Choroid plexus epithelial cell (primary cell): ENCODE measurements at regions not wholly inside any gene's neighbourhood (a gene's known extent, or its start where the extent isn't known, plus 50 kb on each side); places are given as distances from the start of the nearest gene placed in this dataset.
"Not testable (repeated sequence)": the region's sequence is repeated elsewhere in the genome, so short reads cannot be mapped to it uniquely, and the experiment has no call there.

Experiments
- DNase-seq: peaks from one replicate; pipeline ENCODE4 v3.0.0-alpha.2; 2010; ENCODE audit warnings: low read depth
- H3K4me3 ChIP-seq: 2 replicates; pipeline ENCODE4 v1.5.1; 2011; ENCODE audit warnings: low read depth, mild to moderate bottlenecking, control low read depth, low read length, moderate library complexity
- TF ChIP-seq, protein P1 (sequence below): conservative IDR thresholded peaks from 2 replicates; pipeline ENCODE4 v1.5.1; 2011; ENCODE audit warnings: low read depth, mild to moderate bottlenecking, control low read depth, inconsistent platforms, low read length, moderate library complexity

DNA sequence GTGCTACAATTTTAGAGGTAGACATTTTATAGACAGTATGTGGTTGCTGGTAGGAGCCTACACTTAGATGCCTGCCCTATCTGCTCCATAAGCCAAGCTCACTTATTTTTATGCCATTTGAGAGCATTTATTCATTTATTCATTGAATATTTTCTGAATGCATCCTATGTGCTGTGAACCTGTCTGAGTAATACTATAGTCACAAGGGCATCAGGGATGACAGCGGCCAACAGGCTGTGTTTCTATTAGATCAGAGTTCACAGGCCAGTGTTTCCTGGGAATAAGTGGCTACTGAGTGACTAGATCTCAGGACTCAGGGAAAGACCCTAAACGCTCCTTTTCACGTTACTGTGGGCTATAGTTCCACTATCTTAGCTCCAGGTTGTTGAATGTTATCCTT, 235.2 kb upstream of the MSX2 start:
- H3K4me3 ChIP-seq, result no peak overlapping the region
- no peak for DNase-seq
- TF ChIP-seq, protein P1, sequence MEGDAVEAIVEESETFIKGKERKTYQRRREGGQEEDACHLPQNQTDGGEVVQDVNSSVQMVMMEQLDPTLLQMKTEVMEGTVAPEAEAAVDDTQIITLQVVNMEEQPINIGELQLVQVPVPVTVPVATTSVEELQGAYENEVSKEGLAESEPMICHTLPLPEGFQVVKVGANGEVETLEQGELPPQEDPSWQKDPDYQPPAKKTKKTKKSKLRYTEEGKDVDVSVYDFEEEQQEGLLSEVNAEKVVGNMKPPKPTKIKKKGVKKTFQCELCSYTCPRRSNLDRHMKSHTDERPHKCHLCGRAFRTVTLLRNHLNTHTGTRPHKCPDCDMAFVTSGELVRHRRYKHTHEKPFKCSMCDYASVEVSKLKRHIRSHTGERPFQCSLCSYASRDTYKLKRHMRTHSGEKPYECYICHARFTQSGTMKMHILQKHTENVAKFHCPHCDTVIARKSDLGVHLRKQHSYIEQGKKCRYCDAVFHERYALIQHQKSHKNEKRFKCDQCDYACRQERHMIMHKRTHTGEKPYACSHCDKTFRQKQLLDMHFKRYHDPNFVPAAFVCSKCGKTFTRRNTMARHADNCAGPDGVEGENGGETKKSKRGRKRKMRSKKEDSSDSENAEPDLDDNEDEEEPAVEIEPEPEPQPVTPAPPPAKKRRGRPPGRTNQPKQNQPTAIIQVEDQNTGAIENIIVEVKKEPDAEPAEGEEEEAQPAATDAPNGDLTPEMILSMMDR, result no peak

DNA sequence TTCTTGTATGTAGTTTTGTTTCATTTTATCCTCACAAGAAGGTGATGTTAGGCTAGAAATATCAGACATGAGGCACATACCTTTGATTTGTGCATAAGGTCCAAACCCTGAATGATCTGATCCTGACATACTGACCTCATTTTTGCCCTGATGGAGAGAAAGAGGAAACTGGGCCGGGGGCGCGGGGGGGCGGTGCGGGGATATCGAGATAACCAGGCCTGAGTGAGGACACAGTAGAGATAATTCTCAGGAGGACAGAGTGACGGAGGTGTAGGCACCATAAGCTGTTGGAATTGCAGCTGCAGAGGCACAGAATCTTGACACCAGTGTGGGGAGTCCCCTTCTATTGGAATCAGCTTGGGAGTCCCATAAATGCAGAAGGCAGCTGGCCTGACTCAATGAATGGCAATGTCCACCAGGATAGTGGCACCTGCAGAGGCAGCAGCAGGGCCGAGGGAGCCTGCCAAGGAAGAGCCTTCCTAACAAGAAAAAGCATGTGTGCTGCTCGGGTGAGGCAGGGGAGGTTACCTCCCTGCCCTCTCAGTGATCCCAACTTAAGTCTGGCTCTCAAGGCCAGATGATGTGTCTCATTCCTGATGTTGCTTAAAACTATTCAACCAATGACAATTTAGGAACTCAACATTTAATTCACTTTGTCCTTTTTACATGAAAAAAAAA, 234.3 kb upstream of the MSX2 start:
- H3K4me3 ChIP-seq, result no peak overlapping the region
- DNase-seq, result no peak
- TF ChIP-seq, protein P1, result no peak

- H3K4me3 ChIP-seq, result no peak overlapping the region
- DNase-seq, result no peak
- TF ChIP-seq, protein P1, result no peak
Observed at GRCh38 chr5:174490728-174491127, 233.7 kb upstream of the MSX2 start.

DNA sequence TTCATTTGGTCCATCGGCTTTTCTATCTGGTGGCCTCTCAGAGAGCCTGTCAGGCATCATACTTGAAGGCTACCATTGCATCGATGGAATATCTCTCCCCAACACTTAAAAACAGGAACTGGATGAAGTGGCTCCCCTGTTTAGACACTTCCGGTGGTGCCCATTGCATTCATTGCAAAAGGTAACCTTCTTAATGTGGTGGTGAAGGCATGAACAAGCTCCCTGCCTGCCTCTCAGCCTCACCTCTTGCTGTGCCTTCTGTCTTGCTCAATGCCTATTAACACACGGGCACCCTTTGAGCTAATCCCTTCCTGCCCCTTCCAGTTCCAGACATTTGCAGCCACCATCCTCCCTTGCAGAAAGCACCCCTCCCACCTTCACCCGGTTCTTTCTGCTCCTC, 233.1 kb upstream of the MSX2 start:
- no peak overlapping the region for H3K4me3 ChIP-seq
- DNase-seq, result no peak
- TF ChIP-seq, protein P1, result no peak

DNA sequence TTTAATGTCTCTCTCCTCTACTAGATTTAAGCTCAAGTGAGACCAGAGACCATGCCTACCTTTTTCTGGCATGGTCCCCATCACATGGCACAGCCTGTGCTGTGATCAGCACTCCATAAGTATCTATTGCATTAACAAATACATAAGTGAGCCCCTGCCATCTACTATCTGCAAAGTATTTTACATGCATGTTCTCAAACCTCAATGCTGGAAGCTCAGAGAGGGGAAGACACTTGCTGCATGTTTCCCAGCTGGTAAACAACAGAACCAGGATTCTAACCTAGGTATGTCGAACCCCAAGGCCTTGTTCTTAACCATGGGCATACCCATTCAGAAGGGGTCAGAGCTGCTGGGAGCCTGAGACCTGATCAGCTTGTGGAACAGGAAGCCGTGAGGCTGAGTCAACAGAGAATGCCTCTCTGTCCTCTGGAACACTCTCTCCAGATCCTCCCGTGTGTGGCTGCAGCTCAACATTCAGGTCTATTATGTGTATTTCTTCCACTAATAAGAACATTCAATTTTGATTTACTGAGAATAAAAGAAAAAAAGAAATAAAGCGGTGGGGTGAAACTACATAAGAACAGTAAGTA, 232.5 kb upstream of the MSX2 start:
- DNase-seq, result no peak

DNA sequence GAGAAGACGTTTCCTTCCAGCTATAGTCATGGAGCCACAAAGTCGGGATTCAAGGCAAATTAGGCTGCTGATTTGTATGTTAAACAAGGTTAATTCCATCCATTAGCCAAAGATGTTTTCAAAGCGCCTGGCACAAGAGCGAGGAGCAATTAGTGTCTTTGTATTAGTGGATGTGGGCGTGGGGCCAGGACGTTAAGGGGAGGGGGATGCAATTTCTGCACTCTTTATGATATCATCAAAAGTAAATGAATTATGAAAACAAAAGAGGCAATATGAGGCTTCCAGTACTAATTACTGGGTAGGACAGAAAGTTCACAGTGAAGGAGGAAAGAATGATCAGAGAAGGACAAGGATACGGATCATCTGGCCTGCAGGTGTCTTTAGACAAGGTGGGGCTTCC, 230.9 kb upstream of the MSX2 start:
- TF ChIP-seq, protein P1, result no peak
- no peak for DNase-seq
- no peak overlapping the region for H3K4me3 ChIP-seq

More for the DNA sequence above, 232.5 kb upstream of the MSX2 start:
- TF ChIP-seq, protein P1, result no peak
- H3K4me3 ChIP-seq, result no peak overlapping the region

DNA sequence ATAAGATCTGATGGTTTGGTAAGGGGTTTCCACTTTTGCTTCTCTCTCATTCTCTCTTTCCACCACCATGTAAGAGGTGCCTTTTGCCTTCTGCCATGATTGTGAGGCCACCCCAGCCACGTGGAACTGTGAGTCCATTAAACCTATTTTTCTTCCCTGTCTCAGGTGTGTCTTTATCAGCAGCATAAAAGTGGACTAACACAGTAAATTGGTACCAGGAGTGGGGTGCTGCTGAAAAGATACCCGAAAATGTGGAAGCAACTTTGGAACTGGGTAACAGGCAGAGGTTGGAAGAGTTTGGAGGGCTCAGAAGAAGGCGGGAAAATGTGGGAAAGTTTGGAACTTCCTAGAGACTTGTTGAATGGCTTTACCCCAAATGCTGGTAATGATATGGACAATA, 226.4 kb upstream of the MSX2 start:
- DNase-seq, H3K4me3 ChIP-seq: not testable (repeated sequence)

GRCh38 chr5:174498575-174498974, 225.8 kb upstream of the MSX2 start:
- not testable (repeated sequence) for H3K4me3 ChIP-seq

More at GRCh38 chr5:174498575-174498974, 225.8 kb upstream of the MSX2 start:
- not testable (repeated sequence) for DNase-seq
